A673 (cell line): ENCODE measurements at regions not wholly inside any gene's neighbourhood (a gene's known extent, or its start where the extent isn't known, plus 50 kb on each side); places are given as distances from the start of the nearest gene placed in this dataset.

Experiments used
- BruUV-seq: library from RNA; stranded (reverse); fragments of 400-500 nt; replicated peaks from 2 replicates; lab custom pipeline; 2021; lab: Mats Ljungman, UMichigan
- CTCF ChIA-PET: fragments of 300-600 bp; sonication (Branson Sonifier 250); formaldehyde crosslinking; loops from one replicate; lab custom pipeline; 2022; ENCODE audit warnings: antibody characterized with exemption; lab: Charles Lee
- POLR2A ChIA-PET: fragments of 300-600 bp; sonication (Branson Sonifier 250); formaldehyde crosslinking; loops from one replicate; lab custom pipeline; 2022; ENCODE audit warnings: antibody characterized with exemption; ENCODE audit not compliant: low non-redundant PET; lab: Charles Lee
- DNase-seq: peaks from one replicate; pipeline ENCODE4 v3.0.0-alpha.2; 2015; ENCODE audit warnings: low spot score
- H3K27ac ChIP-seq: fragments of 200-600 bp; sonication (generic); 2 replicates; pipeline ENCODE4 v1.5.1; 2016; ENCODE audit warnings: mixed run types, low read depth, mild to moderate bottlenecking, mixed read lengths, antibody characterized with exemption, low read length; ENCODE audit not compliant: poor library complexity, severe bottlenecking
- H3K27me3 ChIP-seq: fragments of 200-600 bp; sonication (generic); replicated peaks from 2 replicates; pipeline ENCODE4 v1.6.1; 2017; ENCODE audit warnings: mixed run types, low read depth, mild to moderate bottlenecking, mixed read lengths, antibody characterized with exemption, low read length; ENCODE audit not compliant: insufficient read depth, poor library complexity
- H3K36me3 ChIP-seq: fragments of 200-600 bp; sonication (generic); 2 replicates; pipeline ENCODE4 v1.6.1; 2016; ENCODE audit warnings: mixed run types, mild to moderate bottlenecking, mixed read lengths, antibody characterized with exemption, low read length; ENCODE audit not compliant: insufficient read depth, poor library complexity, severe bottlenecking
- H3K4me1 ChIP-seq: fragments of 200-600 bp; sonication (generic); 2 replicates; pipeline ENCODE4 v1.6.1; 2017; ENCODE audit warnings: mixed run types, mild to moderate bottlenecking, mixed read lengths, antibody characterized with exemption, low read length; ENCODE audit not compliant: insufficient read depth, poor library complexity, severe bottlenecking
- H3K4me3 ChIP-seq: fragments of 200-600 bp; sonication (generic); 2 replicates; pipeline ENCODE4 v1.5.1; 2016; ENCODE audit warnings: low read depth, mixed run types, mild to moderate bottlenecking, mixed read lengths, low read length; ENCODE audit not compliant: poor library complexity, severe bottlenecking
- H3K9me3 ChIP-seq: fragments of 200-600 bp; sonication (generic); 2 replicates; pipeline ENCODE4 v1.6.1; 2016; ENCODE audit warnings: mixed run types, low read depth, mild to moderate bottlenecking, mixed read lengths, antibody characterized with exemption, low read length; ENCODE audit not compliant: poor library complexity, severe bottlenecking
- CTCF ChIP-seq: fragments of 300-800, 200-600 bp; sonication (generic); conservative IDR thresholded peaks from 2 replicates; pipeline ENCODE4 v1.5.1; 2017; ENCODE audit warnings: low read depth, mild to moderate bottlenecking, antibody characterized with exemption, low read length, moderate library complexity, mixed read lengths
- EZH2 ChIP-seq: fragments of 200-600 bp; sonication (generic); IDR thresholded peaks from 2 replicates; pipeline ENCODE4 v1.6.1; 2017; ENCODE audit warnings: borderline replicate concordance, low read depth, mild to moderate bottlenecking, mixed read lengths, antibody characterized with exemption, low read length; ENCODE audit not compliant: poor library complexity, severe bottlenecking
- intact Hi-C: fragments of 100-400 bp; cut with micrococcal nuclease; formaldehyde crosslinking; loops from one replicate; pipeline ENCODE4 v1.10.0; 2022; ENCODE audit not compliant: unreplicated experiment

DNA sequence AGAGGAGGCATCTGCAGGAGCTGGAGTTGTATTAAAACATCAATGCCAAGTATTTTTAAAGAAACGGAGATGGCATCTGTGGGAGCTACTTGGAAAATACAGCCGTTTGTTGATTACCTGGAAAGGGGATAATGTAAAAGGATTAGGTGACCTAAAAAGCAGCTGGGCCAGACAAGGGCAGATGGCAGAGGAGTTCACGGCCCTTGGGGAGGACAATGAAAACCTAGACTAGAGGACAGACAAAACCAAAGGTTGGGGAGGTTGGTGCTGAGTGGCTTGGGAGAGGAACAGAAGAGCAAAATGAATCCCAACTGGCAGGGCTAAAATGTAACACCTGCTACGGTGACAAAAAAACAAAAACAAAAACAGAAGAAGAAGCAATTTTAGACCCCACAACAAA lies 260.5 kb upstream of the JARID2 start:
- no peak overlapping the region for H3K4me3 ChIP-seq

GRCh38 chr6:14986370-14986769 lies 259.5 kb upstream of the JARID2 start:
- H3K27ac ChIP-seq: no peak overlapping the region

More for the DNA sequence above, 260.5 kb upstream of the JARID2 start:
- no peak for TF ChIP-seq EZH2
- no peak for TF ChIP-seq CTCF
- H3K27ac ChIP-seq: no peak overlapping the region
- BruUV-seq: no TSS peak
- no peak for DNase-seq
- peaks cover 10% of the 10 kb centered on the region for H3K4me1 ChIP-seq
- H3K27me3 ChIP-seq: no peaks in the 10 kb centered on the region
- ChIA-PET POLR2A (interaction anchor here (0.7 kb wide), 1 partner anchor 195 kb away, joined by 9 read pairs; no protein-coding TSS in a partner anchor), CTCF (no interaction called here)
- H3K36me3 ChIP-seq: no peaks in the 10 kb centered on the region
- intact Hi-C loops: no loop called here
- H3K9me3 ChIP-seq: no peaks in the 10 kb centered on the region

DNA sequence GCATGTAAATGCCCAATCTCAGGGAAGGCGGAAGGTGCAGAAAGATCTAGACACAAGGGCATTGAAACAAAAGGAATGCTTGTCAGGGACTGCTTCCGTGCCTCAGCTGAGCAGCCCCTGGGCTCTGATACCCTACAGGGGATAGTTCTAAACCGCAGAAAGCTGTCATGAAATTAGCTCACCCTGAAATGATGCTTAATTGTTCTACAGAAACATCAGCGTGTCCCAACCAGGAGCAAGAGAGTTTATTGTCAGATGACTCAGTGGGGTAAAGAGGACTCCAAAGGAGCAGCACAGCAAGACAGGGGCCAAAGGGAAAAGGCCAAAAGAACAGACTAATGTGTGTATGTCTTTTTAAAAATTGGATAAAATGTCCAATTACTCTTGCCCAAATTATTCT lies 258.4 kb upstream of the JARID2 start:
- Histone ChIP-seq H3K9me3 (no peaks in the 10 kb centered on the region), H3K27ac (no peak overlapping the region), H3K4me1 (peaks cover 10% of the 10 kb centered on the region), H3K36me3 (no peaks in the 10 kb centered on the region), H3K27me3 (no peaks in the 10 kb centered on the region), H3K4me3 (no peak overlapping the region)
- DNase-seq: no peak
- intact Hi-C loops: no loop called here
- ChIA-PET POLR2A (no interaction called here), CTCF (no interaction called here)
- TF ChIP-seq CTCF (no peak), EZH2 (no peak)
- no TSS peak for BruUV-seq

More at GRCh38 chr6:14986370-14986769, 259.5 kb upstream of the JARID2 start:
- POLR2A ChIA-PET: no interaction called here
- TF ChIP-seq CTCF: no peak
- TF ChIP-seq EZH2: no peak
- H3K4me1 ChIP-seq: peaks cover 10% of the 10 kb centered on the region
- no TSS peak for BruUV-seq
- intact Hi-C loops: no loop called here
- no peaks in the 10 kb centered on the region for H3K36me3 ChIP-seq
- no peaks in the 10 kb centered on the region for H3K9me3 ChIP-seq
- H3K4me3 ChIP-seq: no peak overlapping the region
- H3K27me3 ChIP-seq: no peaks in the 10 kb centered on the region
- DNase-seq: no peak
- CTCF ChIA-PET: no interaction called here
